ENCODE measurements at regions not wholly inside any gene's neighbourhood (a gene's known extent, or its start where the extent isn't known, plus 50 kb on each side); places are given as distances from the start of the nearest gene placed in this dataset.

DNA sequence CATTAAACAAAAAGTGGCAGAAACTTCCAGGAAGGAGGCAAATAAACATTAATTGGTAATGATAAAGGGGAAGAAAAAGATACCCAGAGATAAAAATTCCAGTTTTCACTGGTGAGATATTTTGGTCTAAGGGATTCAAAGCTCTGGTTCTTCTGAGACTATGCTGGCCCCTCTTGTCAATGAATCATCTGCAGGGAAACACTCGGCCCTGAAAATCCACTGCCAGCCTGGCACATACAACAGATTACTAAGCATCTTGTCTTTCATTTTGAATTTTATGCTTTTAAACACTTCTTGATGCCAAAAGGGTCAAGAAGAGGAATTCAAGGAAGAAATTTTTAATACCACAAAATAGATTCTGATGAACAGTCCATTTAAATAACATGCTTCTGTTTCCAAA lies 1603.8 kb upstream of the ZEB2 start:
- no peak overlapping the region for H2BK12ac ChIP-seq (ENCODE audit: low read length in 2 of 2)
- no peak overlapping the region for H3K14ac ChIP-seq (ENCODE audit: low read length in 2 of 2)
- H2AFZ ChIP-seq (ENCODE audit: low read depth, low read length), result no peak overlapping the region
- H3K4me3 ChIP-seq (ENCODE audit: insufficient read depth in 1 of 2, low read depth in 1 of 2, low read length in 2 of 2), result no peak overlapping the region
- no peak overlapping the region for H3K4me2 ChIP-seq (ENCODE audit: low read length, poor library complexity, severe bottlenecking)
- H3K4me1 ChIP-seq (ENCODE audit: control insufficient read depth, insufficient read depth, low read depth, low read length), result no peaks in the 10 kb centered on the region
- H3K27ac ChIP-seq (ENCODE audit: low read length, poor library complexity, severe bottlenecking), result no peak overlapping the region
- H3K9ac ChIP-seq (ENCODE audit: low read length), result no peak overlapping the region
- H2BK5ac ChIP-seq (ENCODE audit: low read depth, low read length, poor library complexity, severe bottlenecking), result no peak overlapping the region
- H3K79me1 ChIP-seq (replicated peaks; ENCODE audit: low read length, poor library complexity, severe bottlenecking), result no peaks in the 10 kb centered on the region
- H3K36me3 ChIP-seq (ENCODE audit: control insufficient read depth in 1 of 2, insufficient read depth in 2 of 2, low read depth in 1 of 2, low read length in 2 of 2), result no peaks in the 10 kb centered on the region
- no peak overlapping the region for H4K8ac ChIP-seq (ENCODE audit: low read length)
- no peaks in the 10 kb centered on the region for H3K9me3 ChIP-seq (ENCODE audit: control insufficient read depth, low read length)
- no peaks in the 10 kb centered on the region for H3K27me3 ChIP-seq (ENCODE audit: control insufficient read depth in 1 of 2, insufficient read depth in 1 of 2, low read length in 2 of 2)
- no peak overlapping the region for H3K23ac ChIP-seq (ENCODE audit: low read length in 2 of 2)
- 50% methylated on average over 1 of the region's 1 CpG for WGBS
- no peak overlapping the region for H4K91ac ChIP-seq (ENCODE audit: low read length)
- H3K4ac ChIP-seq (ENCODE audit: low read depth in 1 of 2, low read length in 2 of 2), result no peak overlapping the region
- no peak overlapping the region for H3K18ac ChIP-seq (ENCODE audit: low read depth in 1 of 2, low read length in 2 of 2)
- H2BK120ac ChIP-seq (ENCODE audit: low read depth, low read length), result no peak overlapping the region
- H2AK5ac ChIP-seq (ENCODE audit: low read length, severe bottlenecking), result no peak overlapping the region
- no peak for DNase-seq
- H2BK15ac ChIP-seq (ENCODE audit: low read depth, poor library complexity, severe bottlenecking), result no peak overlapping the region

DNA sequence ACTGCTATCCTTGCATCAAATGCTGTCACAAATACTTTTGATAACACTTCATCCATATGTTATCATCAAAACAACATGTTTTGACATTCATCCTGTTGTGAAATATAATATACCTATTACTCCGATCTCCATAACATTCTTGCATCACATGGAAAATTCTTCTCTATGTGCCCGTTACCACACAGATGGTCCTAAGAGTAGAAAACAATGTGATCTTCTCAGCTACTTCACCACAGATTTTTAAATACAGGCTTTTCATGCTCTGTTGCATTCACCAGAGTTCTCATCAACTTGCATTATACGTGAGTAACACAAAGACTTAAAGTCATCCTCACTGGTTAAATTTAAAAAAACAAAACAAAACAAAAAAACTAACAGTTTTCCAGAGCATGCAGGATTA lies 1603.3 kb upstream of the ZEB2 start:
- H2BK15ac ChIP-seq (ENCODE audit: low read depth, poor library complexity, severe bottlenecking), result no peak overlapping the region
- no peak overlapping the region for H3K4me2 ChIP-seq (ENCODE audit: low read length, poor library complexity, severe bottlenecking)
- no peak overlapping the region for H2AK5ac ChIP-seq (ENCODE audit: low read length, severe bottlenecking)
- no peak overlapping the region for H2BK120ac ChIP-seq (ENCODE audit: low read depth, low read length)
- H3K36me3 ChIP-seq (ENCODE audit: control insufficient read depth in 1 of 2, insufficient read depth in 2 of 2, low read depth in 1 of 2, low read length in 2 of 2), result no peaks in the 10 kb centered on the region
- no peak overlapping the region for H2AFZ ChIP-seq (ENCODE audit: low read depth, low read length)
- WGBS, result 95% methylated on average over 3 of the region's 3 CpGs
- no peak overlapping the region for H3K27ac ChIP-seq (ENCODE audit: low read length, poor library complexity, severe bottlenecking)
- DNase-seq, result no peak
- no peak overlapping the region for H3K9ac ChIP-seq (ENCODE audit: low read length)
- H3K4ac ChIP-seq (ENCODE audit: low read depth in 1 of 2, low read length in 2 of 2), result no peak overlapping the region
- no peak overlapping the region for H3K4me3 ChIP-seq (ENCODE audit: insufficient read depth in 1 of 2, low read depth in 1 of 2, low read length in 2 of 2)
- H3K27me3 ChIP-seq (ENCODE audit: control insufficient read depth in 1 of 2, insufficient read depth in 1 of 2, low read length in 2 of 2), result no peaks in the 10 kb centered on the region
- no peak overlapping the region for H3K18ac ChIP-seq (ENCODE audit: low read depth in 1 of 2, low read length in 2 of 2)
- H2BK5ac ChIP-seq (ENCODE audit: low read depth, low read length, poor library complexity, severe bottlenecking), result no peak overlapping the region
- H3K14ac ChIP-seq (ENCODE audit: low read length in 2 of 2), result no peak overlapping the region
- H4K8ac ChIP-seq (ENCODE audit: low read length), result no peak overlapping the region
- H4K91ac ChIP-seq (ENCODE audit: low read length), result no peak overlapping the region
- H3K9me3 ChIP-seq (ENCODE audit: control insufficient read depth, low read length), result no peaks in the 10 kb centered on the region
- no peak overlapping the region for H2BK12ac ChIP-seq (ENCODE audit: low read length in 2 of 2)
- no peaks in the 10 kb centered on the region for H3K4me1 ChIP-seq (ENCODE audit: control insufficient read depth, insufficient read depth, low read depth, low read length)
- no peaks in the 10 kb centered on the region for H3K79me1 ChIP-seq (replicated peaks; ENCODE audit: low read length, poor library complexity, severe bottlenecking)
- no peak overlapping the region for H3K23ac ChIP-seq (ENCODE audit: low read length in 2 of 2)

DNA sequence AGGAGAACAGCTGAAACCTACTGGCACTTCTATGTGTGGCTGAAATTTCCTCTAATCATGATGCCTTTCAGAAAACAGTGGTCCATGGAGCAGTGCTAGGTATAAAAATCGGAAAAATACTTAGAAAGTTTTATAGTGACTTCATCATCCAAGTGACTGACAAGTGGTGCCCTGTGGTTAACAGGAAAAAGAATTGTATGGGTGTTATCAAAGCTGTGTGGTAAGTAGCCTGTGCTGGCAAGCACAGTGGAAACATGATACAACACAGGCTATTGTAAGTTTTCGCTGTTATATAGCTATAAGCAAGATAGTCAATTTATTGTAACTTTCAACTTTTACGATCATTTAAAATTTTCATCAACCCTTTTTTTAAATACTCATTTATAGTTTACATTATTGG lies 1599.7 kb upstream of the ZEB2 start:
- Histone ChIP-seq H3K9ac (ENCODE audit: low read length) (no peak overlapping the region), H3K23ac (ENCODE audit: low read length in 2 of 2) (no peak overlapping the region), H2AK5ac (ENCODE audit: low read length, severe bottlenecking) (no peak overlapping the region), H3K27ac (ENCODE audit: low read length, poor library complexity, severe bottlenecking) (no peak overlapping the region), H4K8ac (ENCODE audit: low read length) (no peak overlapping the region), H2BK120ac (ENCODE audit: low read depth, low read length) (no peak overlapping the region), H3K27me3 (ENCODE audit: control insufficient read depth in 1 of 2, insufficient read depth in 1 of 2, low read length in 2 of 2) (no peaks in the 10 kb centered on the region), H3K79me1 (replicated peaks; ENCODE audit: low read length, poor library complexity, severe bottlenecking) (no peaks in the 10 kb centered on the region), H2AFZ (ENCODE audit: low read depth, low read length) (no peak overlapping the region), H3K4me3 (ENCODE audit: insufficient read depth in 1 of 2, low read depth in 1 of 2, low read length in 2 of 2) (no peak overlapping the region), H4K91ac (ENCODE audit: low read length) (no peak overlapping the region), H3K9me3 (ENCODE audit: control insufficient read depth, low read length) (no peaks in the 10 kb centered on the region), H2BK12ac (ENCODE audit: low read length in 2 of 2) (no peak overlapping the region), H3K4ac (ENCODE audit: low read depth in 1 of 2, low read length in 2 of 2) (peak overlapping the region in 1 of 2 experiments; percentile 26), H3K14ac (ENCODE audit: low read length in 2 of 2) (no peak overlapping the region), H3K4me1 (ENCODE audit: control insufficient read depth, insufficient read depth, low read depth, low read length) (no peaks in the 10 kb centered on the region), H3K18ac (ENCODE audit: low read depth in 1 of 2, low read length in 2 of 2) (no peak overlapping the region), H3K36me3 (ENCODE audit: control insufficient read depth in 1 of 2, insufficient read depth in 2 of 2, low read depth in 1 of 2, low read length in 2 of 2) (no peaks in the 10 kb centered on the region), H2BK15ac (ENCODE audit: low read depth, poor library complexity, severe bottlenecking) (no peak overlapping the region), H3K4me2 (ENCODE audit: low read length, poor library complexity, severe bottlenecking) (no peak overlapping the region), H2BK5ac (ENCODE audit: low read depth, low read length, poor library complexity, severe bottlenecking) (no peak overlapping the region)
- DNase-seq, result no peak
- WGBS, result 94% methylated on average over 1 of the region's 3 CpGs

DNA sequence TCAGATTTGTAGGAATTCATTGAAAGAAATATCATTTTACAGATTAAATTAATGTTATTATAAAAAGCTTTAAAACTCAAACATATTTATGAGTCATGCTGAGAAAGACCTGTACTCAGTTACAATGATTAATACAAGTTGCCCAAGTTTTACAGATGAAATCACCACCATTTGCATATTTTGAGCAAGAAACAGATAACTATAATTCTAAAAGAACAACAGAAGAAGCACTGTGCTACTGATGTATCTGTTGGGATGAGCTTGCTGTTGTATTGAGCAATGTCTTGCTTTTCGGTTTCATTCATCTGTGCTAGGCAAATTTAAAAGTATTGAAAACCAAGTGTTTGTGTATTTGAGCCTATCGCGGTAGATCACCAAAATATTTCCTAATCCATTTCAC lies 1589.1 kb upstream of the ZEB2 start:
- H4K8ac ChIP-seq (ENCODE audit: low read length), result no peak overlapping the region
- H3K9me3 ChIP-seq (ENCODE audit: control insufficient read depth, low read length), result no peaks in the 10 kb centered on the region
- no peak overlapping the region for H2AFZ ChIP-seq (ENCODE audit: low read depth, low read length)
- H3K4me1 ChIP-seq (ENCODE audit: control insufficient read depth, insufficient read depth, low read depth, low read length), result no peaks in the 10 kb centered on the region
- H4K91ac ChIP-seq (ENCODE audit: low read length), result no peak overlapping the region
- no peak overlapping the region for H2AK5ac ChIP-seq (ENCODE audit: low read length, severe bottlenecking)
- H3K4me2 ChIP-seq (ENCODE audit: low read length, poor library complexity, severe bottlenecking), result no peak overlapping the region
- H3K23ac ChIP-seq (ENCODE audit: low read length in 2 of 2), result no peak overlapping the region
- no peak for DNase-seq
- no peak overlapping the region for H3K27ac ChIP-seq (ENCODE audit: low read length, poor library complexity, severe bottlenecking)
- no peak overlapping the region for H3K4ac ChIP-seq (ENCODE audit: low read depth in 1 of 2, low read length in 2 of 2)
- H3K4me3 ChIP-seq (ENCODE audit: insufficient read depth in 1 of 2, low read depth in 1 of 2, low read length in 2 of 2), result no peak overlapping the region
- no CpG with 5 or more reads among the region's 3 CpGs for WGBS
- no peak overlapping the region for H2BK120ac ChIP-seq (ENCODE audit: low read depth, low read length)
- H2BK12ac ChIP-seq (ENCODE audit: low read length in 2 of 2), result no peak overlapping the region
- H3K14ac ChIP-seq (ENCODE audit: low read length in 2 of 2), result no peak overlapping the region
- H3K18ac ChIP-seq (ENCODE audit: low read depth in 1 of 2, low read length in 2 of 2), result no peak overlapping the region
- no peaks in the 10 kb centered on the region for H3K27me3 ChIP-seq (ENCODE audit: control insufficient read depth in 1 of 2, insufficient read depth in 1 of 2, low read length in 2 of 2)
- no peaks in the 10 kb centered on the region for H3K79me1 ChIP-seq (replicated peaks; ENCODE audit: low read length, poor library complexity, severe bottlenecking)
- H2BK15ac ChIP-seq (ENCODE audit: low read depth, poor library complexity, severe bottlenecking), result no peak overlapping the region
- H2BK5ac ChIP-seq (ENCODE audit: low read depth, low read length, poor library complexity, severe bottlenecking), result no peak overlapping the region
- no peak overlapping the region for H3K9ac ChIP-seq (ENCODE audit: low read length)
- H3K36me3 ChIP-seq (ENCODE audit: control insufficient read depth in 1 of 2, insufficient read depth in 2 of 2, low read depth in 1 of 2, low read length in 2 of 2), result no peaks in the 10 kb centered on the region
